GM21515 (cell line): ENCODE measurements at regions not wholly inside any gene's neighbourhood (a gene's known extent, or its start where the extent isn't known, plus 50 kb on each side); places are given as distances from the start of the nearest gene placed in this dataset.
"Not testable (repeated sequence)": the region's sequence is repeated elsewhere in the genome, so short reads cannot be mapped to it uniquely, and the experiment has no call there.

ENCODE experiments used
- ATAC-seq: cut with Tn5 transposase; IDR thresholded peaks from one replicate; pipeline ENCODE4 v1.9.1; 2021; ENCODE audit not compliant: unreplicated experiment

- ATAC-seq = not testable (repeated sequence)
Measured at GRCh38 chr22:48497743-48498520, 1329.7 kb downstream of the BRD1 start.

- ATAC-seq = no peak
Measured at GRCh38 chr22:48496987-48497650, 1330.6 kb downstream of the BRD1 start.

- no peak for ATAC-seq
Measured at GRCh38 chr22:48496226-48496845, 1331.3 kb downstream of the BRD1 start.

GRCh38 chr22:48495751-48496080, 1332.0 kb downstream of the BRD1 start:
- no peak for ATAC-seq

GRCh38 chr22:48494968-48495750, 1332.5 kb downstream of the BRD1 start:
- no peak for ATAC-seq

- no peak for ATAC-seq
Measured at GRCh38 chr22:48494256-48494967, 1333.3 kb downstream of the BRD1 start.

GRCh38 chr22:48493733-48494132, 1333.9 kb downstream of the BRD1 start:
- no peak for ATAC-seq

- ATAC-seq = no peak
Measured at GRCh38 chr22:48492366-48493320, 1335.0 kb downstream of the BRD1 start.

- no peak for ATAC-seq
Measured at GRCh38 chr22:48491451-48491941, 1336.2 kb downstream of the BRD1 start.

GRCh38 chr22:48490500-48491411, 1336.9 kb downstream of the BRD1 start:
- ATAC-seq = no peak

GRCh38 chr22:48489551-48490499, 1337.8 kb downstream of the BRD1 start:
- no peak for ATAC-seq

- no peak for ATAC-seq
Measured at GRCh38 chr22:48488611-48489511, 1338.8 kb downstream of the BRD1 start.

- ATAC-seq = no peak
Measured at GRCh38 chr22:48488149-48488551, 1339.5 kb downstream of the BRD1 start.

- no peak for ATAC-seq
Measured at GRCh38 chr22:48486558-48486957, 1341.1 kb downstream of the BRD1 start.

GRCh38 chr22:48486134-48486532, 1341.5 kb downstream of the BRD1 start:
- ATAC-seq = no peak
